ENCODE measurements at regions not wholly inside any gene's neighbourhood (a gene's known extent, or its start where the extent isn't known, plus 50 kb on each side); places are given as distances from the start of the nearest gene placed in this dataset.

DNA sequence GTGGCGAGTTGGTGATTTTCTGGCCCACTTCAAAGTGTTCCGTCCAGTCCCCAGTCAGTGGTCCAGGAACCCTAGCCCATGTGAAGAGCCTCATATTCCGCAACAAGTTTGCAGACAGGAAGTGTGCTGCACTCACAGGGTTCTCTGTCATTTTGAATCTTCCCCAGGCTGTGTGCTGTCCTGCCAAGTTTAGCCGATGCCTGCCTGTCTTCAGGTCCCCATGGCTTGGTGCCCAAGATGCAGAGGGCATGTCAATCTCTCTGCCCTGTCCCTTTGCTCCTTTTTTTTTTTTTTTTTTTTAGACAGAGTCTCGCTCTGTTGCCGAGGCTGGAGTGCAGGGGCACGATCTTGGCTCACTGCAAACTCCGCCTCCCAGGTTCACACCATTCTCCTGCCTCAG is 69.9 kb upstream of the ATXN1 start:
- no peak for DNase-seq (ENCODE audit: extremely low spot score, unreplicated experiment)
- Mint-ChIP-seq H3K27ac (no peak overlapping the region), H3K9me3 (no peaks in the 10 kb centered on the region), H3K36me3 (no peaks in the 10 kb centered on the region), H3K4me1 (ENCODE audit: unreplicated experiment) (peaks cover 12% of the 10 kb centered on the region), H3K4me3 (no peak overlapping the region), H3K27me3 (peaks cover 5% of the 10 kb centered on the region)
- TF ChIP-seq, protein P1, sequence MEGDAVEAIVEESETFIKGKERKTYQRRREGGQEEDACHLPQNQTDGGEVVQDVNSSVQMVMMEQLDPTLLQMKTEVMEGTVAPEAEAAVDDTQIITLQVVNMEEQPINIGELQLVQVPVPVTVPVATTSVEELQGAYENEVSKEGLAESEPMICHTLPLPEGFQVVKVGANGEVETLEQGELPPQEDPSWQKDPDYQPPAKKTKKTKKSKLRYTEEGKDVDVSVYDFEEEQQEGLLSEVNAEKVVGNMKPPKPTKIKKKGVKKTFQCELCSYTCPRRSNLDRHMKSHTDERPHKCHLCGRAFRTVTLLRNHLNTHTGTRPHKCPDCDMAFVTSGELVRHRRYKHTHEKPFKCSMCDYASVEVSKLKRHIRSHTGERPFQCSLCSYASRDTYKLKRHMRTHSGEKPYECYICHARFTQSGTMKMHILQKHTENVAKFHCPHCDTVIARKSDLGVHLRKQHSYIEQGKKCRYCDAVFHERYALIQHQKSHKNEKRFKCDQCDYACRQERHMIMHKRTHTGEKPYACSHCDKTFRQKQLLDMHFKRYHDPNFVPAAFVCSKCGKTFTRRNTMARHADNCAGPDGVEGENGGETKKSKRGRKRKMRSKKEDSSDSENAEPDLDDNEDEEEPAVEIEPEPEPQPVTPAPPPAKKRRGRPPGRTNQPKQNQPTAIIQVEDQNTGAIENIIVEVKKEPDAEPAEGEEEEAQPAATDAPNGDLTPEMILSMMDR (conservative IDR thresholded peaks at IDR 0.05), result no peak

GRCh38 chr6:16828058-16828457 is 66.8 kb upstream of the ATXN1 start:
- H3K4me1 Mint-ChIP-seq (ENCODE audit: unreplicated experiment), result peaks cover 8% of the 10 kb centered on the region
- H3K9me3 Mint-ChIP-seq, result no peaks in the 10 kb centered on the region
- DNase-seq (ENCODE audit: extremely low spot score, unreplicated experiment), result no peak
- no peak overlapping the region for H3K4me3 Mint-ChIP-seq
- no peaks in the 10 kb centered on the region for H3K36me3 Mint-ChIP-seq
- no peak overlapping the region for H3K27ac Mint-ChIP-seq
- H3K27me3 Mint-ChIP-seq, result peaks cover 10% of the 10 kb centered on the region
- TF ChIP-seq, protein P1 (conservative IDR thresholded peaks at IDR 0.05), result no peak

GRCh38 chr6:16827627-16828026 is 66.4 kb upstream of the ATXN1 start:
- H3K4me1 Mint-ChIP-seq (ENCODE audit: unreplicated experiment), result peaks cover 8% of the 10 kb centered on the region
- TF ChIP-seq, protein P1 (conservative IDR thresholded peaks at IDR 0.05), result no peak
- peaks cover 10% of the 10 kb centered on the region for H3K27me3 Mint-ChIP-seq
- no peak overlapping the region for H3K27ac Mint-ChIP-seq
- H3K36me3 Mint-ChIP-seq, result no peaks in the 10 kb centered on the region
- DNase-seq (ENCODE audit: extremely low spot score, unreplicated experiment), result no peak
- H3K9me3 Mint-ChIP-seq, result no peaks in the 10 kb centered on the region
- no peak overlapping the region for H3K4me3 Mint-ChIP-seq

DNA sequence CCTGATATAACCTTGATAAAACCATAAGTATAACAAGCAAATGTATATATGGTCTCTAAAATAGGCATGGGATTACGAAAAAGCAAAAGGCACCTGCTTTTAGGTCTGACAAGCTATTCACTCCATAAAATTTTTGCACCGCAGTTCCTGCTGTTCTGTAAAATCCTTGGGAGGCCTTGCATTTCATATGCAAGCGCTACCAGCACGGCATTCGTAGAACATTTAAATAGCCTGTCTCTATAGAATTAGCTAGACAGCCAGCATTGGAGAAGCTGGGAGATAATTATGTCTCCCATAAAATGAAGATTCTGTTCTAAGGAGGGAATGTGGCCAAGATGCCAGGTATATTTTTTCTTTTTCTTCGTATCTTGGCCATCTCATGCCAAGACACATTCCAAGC is 64.5 kb upstream of the ATXN1 start:
- H3K27me3 Mint-ChIP-seq, result peaks cover 10% of the 10 kb centered on the region
- H3K9me3 Mint-ChIP-seq, result no peaks in the 10 kb centered on the region
- TF ChIP-seq, protein P1 (conservative IDR thresholded peaks at IDR 0.05), result no peak
- H3K4me1 Mint-ChIP-seq (ENCODE audit: unreplicated experiment), result no peaks in the 10 kb centered on the region
- no peaks in the 10 kb centered on the region for H3K36me3 Mint-ChIP-seq
- no peak for DNase-seq (ENCODE audit: extremely low spot score, unreplicated experiment)
- H3K4me3 Mint-ChIP-seq, result no peak overlapping the region
- no peak overlapping the region for H3K27ac Mint-ChIP-seq

- Mint-ChIP-seq H3K9me3 (no peaks in the 10 kb centered on the region), H3K27me3 (peaks cover 13% of the 10 kb centered on the region), H3K36me3 (no peaks in the 10 kb centered on the region), H3K27ac (no peak overlapping the region), H3K4me1 (ENCODE audit: unreplicated experiment) (no peaks in the 10 kb centered on the region), H3K4me3 (no peak overlapping the region)
- DNase-seq (ENCODE audit: extremely low spot score, unreplicated experiment), result no peak
- TF ChIP-seq, protein P1 (conservative IDR thresholded peaks at IDR 0.05), result no peak
Observed at GRCh38 chr6:16824845-16825685, 63.8 kb upstream of the ATXN1 start.

Measured in type B pancreatic cell (in vitro differentiated cells).